ENCODE measurements at regions not wholly inside any gene's neighbourhood (a gene's known extent, or its start where the extent isn't known, plus 50 kb on each side); places are given as distances from the start of the nearest gene placed in this dataset.
"Not testable (repeated sequence)": the region's sequence is repeated elsewhere in the genome, so short reads cannot be mapped to it uniquely, and the experiment has no call there.

DNA sequence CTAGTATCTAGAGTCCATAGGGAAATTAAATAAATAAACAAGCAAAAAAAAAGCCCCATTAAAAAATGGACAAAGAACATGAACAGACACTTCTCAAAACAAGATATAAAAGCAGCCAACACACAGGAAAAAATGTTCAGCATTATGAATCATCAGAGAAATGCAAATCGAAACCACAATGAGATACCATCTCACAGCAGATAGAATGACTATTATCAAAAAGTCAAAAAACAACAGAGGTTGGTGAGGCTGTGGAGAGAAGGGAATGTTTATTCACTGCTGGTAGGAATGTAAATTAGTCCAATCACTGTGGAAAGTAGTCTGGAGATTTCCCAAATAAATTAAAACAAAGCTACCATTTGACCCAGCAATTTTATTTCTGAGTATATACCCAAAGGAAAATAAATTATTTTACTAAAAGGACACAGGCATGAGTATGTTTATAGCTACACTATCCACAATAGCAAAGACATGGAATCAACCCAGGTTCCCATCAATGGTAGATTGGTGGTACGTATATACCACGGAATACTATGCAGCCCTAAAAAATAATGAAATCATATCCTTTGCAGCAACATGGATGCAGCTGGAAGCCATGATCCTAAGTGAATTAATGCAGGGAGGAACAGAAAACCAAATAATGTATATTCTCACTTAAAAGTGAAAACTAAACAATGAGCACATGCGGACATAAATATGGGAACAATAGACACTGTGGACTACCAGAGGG lies 366.5 kb upstream of the SEMA3C start:
- no peak for DNase-seq (ENCODE audit: low spot score)

DNA sequence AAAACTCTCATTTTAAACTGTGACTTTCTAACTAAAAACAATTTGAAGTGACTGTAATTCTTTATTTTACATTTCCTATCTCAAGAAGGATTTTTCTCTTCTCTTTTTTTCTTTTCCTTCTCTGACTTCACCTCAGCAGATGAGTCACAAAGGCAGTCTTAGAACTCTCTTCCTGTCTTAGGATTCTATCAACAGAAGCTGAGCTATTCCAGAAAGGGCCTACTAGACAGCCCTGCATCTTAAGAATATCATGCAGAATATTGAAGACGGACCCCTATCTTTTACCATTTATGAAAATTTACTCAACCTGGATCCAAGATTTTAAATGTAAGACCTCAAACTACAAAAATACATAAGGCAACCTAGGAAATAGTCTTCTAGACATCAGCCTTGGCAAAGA lies 365.7 kb upstream of the SEMA3C start:
- DNase-seq (ENCODE audit: low spot score), result no peak

DNA sequence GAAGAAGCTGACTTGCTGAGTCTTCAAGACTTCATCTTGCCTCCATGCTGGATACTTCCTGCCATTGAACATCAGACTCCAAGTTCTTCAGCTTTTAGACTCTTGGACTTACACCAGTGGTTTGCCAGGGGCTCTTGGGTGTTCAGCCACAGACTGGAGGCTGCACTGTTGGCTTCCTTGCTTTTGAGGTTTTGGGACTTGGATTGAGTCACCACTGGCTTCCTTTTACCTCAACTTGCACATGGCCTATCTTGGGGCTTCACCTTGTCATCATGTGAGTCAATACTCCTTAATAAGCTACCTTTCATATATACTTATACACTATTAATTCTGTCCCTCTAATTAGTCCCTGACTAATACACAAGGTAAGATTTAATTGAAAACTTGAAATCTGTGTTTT lies 361.7 kb upstream of the SEMA3C start:
- no peak for DNase-seq (ENCODE audit: low spot score)

DNA sequence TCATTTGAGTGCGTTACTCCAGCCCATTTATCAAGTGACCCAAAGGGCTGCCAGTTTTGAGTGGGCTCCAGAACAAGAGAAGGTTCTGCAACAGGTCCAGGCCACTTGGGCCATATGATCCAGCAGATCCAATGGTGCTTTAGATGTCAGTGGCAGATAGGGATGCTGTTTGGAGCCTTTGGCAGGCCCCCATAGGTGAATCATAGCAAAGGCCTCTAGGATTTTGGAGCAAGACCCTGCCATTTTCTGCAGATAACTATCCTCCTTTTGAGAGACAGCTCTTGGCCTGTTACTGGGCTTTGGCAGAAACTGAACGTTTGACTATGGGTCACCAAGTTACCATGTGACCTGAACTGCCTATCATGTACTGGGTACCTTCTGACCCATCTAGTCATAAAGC lies 358.8 kb upstream of the SEMA3C start:
- no peak for DNase-seq (ENCODE audit: low spot score)

DNA sequence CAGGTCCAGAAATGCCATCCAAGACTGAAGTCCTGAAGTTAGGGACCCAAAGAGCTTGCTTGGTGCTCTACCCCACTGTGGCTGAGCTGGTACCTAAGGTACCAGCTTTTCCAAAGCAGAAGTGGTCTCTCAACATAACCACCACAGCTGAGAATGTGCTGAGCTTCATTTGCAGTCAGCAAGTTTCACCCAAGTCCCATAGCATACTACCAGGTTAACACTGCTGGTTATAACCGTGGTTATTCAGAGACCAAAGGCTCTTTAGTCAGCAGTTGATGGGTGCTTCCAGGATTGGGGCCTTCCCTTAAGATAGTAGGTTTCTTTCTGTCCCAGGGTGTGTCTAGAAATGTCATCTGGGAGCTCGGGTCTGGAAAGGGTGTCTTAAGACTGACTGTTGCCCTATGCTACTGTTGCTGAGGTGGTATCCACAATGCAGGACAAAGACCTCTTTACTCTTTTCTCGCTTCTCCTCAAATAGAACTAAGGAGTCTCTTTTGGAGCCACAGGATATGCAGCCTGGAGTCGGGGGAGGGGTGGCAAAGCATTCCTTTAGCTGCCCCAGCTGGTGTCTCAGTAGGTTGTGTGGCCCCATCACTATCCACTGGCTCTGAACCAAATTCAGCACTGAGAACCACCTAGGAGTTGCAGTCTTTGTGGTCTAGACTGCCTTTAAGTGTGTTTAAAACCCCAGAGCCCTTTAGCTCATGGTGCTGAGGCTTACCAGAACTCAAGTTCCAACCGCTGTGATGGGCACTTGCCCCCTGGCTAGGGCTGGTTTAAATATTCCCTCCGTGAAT lies 354.9 kb upstream of the SEMA3C start:
- DNase-seq (ENCODE audit: low spot score), result no peak

DNA sequence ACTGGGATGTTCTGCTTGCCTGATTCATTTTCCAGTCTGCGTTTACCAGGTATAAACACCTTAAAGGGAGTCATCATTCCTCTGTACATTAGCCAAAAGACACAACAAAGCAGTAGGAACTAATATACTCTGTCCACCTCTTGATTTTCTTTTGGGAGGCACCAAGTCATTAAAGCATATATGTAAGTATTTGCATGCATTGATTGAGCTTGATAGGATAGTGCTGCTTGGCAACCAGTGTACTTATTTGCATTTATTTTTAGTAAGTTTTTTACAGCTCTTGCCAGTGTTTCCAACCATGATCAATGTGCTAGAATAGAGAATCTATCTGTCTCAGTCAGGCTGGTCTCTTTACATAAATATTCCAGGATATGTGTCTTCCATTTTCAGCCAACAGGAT lies 353.3 kb upstream of the SEMA3C start:
- no peak for DNase-seq (ENCODE audit: low spot score)

DNA sequence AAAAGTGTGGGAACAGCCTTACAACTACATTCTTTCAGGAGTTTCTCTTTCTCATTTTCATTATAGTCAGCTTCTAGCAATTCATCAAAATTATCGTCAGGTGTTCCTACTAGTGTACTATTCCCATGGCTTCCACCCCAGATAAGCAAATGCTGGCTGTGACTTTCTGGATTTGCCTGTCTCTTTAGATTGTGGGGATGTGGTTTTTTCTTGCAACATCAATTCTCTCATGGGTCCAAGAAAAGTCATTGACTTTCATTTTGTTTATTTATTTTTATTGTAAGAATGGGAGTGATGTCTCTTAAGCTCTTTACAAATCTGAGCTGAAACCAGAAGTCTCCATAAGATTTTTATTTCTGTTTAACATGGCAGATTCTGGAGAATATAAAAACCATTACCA lies 349.7 kb upstream of the SEMA3C start:
- DNase-seq (ENCODE audit: low spot score), result no peak

DNA sequence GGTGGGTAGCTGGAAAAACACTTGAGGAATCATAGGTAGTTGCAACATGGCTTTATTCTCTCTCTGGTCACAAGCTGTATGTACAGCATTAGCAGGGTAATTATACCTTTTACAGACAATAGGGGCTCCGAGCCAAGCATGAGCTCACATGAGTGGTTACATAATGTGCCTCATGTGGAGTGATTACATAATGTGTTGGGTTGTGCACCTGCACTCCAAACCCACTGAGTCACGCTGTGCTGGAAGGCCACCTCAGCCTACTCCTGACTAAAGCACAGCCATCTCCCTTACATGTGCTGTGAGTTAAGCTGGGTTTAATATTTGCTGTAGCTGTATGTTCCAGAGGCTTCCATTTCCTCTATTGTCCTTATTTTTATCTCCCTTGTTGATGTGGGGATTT lies 348.7 kb upstream of the SEMA3C start:
- DNase-seq (ENCODE audit: low spot score), result no peak

DNA sequence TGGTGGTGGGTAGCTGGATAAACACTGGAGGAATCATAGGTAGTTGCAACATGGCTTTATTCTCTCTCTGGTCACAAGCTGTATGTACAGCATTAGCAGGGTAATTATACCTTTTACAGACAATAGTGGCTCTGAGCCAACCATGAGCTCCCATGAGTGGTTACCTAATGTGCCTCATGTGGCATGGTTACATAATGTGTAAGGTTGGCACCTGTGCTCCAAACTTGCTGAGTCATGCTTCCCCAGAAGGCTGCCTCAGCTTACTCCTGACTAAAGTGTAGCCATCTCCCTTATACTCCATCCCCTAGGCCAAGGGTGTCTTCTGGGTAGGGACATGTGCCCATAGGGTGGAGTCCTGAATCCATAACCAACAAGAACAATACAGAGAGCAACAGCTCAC lies 345.3 kb upstream of the SEMA3C start:
- no peak for DNase-seq (ENCODE audit: low spot score)

DNA sequence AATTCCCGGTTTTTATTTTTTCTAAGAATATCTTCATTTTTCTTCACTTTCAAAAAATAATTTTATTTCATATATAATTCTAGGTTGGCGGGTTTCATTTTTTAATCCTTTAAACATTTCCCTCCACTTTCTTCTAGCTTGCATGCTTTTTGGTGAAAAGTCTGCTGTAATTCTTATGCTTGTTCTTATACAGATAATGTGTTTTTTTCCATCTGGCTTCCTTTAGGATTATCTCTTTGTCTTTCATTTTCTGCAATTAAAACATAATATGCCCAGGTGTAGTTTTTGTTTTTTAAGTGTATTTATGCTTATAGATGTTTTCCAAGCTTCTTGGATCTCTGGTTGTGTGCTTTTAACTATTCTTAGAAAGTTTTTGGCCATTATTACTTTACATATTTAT lies 341.3 kb upstream of the SEMA3C start:
- DNase-seq (ENCODE audit: low spot score), result no peak

DNA sequence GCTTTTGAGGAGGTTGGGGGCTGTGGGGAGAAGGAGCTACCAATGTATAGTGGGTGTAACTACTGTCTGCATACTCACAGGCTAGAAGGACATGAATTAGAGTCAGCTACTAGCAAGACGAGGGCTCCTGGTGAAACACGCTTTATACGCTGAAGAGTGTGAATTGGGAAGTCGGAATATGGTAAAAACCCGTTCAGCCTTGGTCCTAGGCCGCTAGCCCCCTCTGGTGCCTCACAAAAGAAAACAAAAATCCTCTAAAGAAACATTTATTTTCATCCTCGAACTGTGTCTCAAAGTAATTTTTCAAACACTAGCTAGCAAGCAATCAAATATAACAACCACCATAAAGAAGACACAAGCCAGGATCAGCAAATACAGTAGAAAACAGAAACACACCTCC lies 338.1 kb upstream of the SEMA3C start:
- no peak for DNase-seq (ENCODE audit: low spot score)

DNA sequence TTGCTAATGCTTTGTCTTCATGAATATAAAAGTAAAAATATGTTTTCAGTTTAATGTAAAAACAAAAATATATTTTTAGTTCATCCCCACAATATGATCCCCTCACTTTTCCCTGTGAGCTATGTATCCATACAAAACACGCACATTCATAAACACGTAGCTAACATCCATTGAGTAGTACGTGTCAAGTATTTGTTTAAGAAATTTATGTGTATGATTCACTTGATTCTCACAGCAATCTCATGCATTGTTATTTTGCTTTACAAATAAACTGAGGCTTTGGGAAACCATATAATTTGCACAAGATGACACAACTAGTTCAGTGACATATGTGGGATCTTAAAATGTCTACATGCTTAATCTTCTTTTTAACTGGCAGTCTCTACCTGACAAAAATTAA lies 329.6 kb upstream of the SEMA3C start:
- no peak for DNase-seq (ENCODE audit: low spot score)

DNA sequence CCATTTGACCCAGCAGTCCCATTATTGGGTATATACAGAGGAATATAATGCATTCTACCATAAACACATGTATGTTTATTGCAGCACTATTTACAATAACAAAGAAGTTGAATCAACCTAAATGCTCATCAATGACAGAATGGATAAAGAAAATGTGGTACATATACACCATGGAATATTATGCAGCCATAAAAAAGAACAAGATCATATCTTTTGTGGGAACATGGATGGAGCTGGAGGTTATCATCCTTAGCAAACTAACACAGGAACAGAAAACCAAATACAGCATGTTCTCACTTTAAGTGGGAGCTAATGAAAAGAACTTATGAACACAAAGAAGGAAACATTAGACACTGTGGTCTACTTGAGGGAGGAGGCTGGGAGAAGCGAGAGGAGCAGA lies 328.5 kb upstream of the SEMA3C start:
- not testable (repeated sequence) for DNase-seq (ENCODE audit: low spot score)

DNA sequence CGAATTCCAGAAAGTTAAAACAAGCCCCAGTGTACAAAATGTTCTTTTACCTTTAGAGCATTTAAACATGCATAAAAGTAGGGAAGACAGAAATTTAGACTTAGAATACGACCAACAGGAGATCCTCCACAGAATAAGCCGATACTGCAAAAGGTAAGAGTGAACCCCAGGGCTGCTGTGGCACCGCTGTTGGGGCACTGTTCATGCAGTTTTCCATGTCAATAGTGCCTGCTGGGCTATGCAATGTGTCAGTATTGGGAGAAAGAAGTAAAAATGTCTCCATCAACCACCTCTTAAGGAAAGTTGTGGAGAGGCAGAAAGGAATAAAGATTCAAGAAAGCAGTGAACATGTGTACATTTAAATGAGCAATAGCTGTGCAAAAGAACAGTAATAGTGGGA lies 326.5 kb upstream of the SEMA3C start:
- DNase-seq (ENCODE audit: low spot score), result no peak

DNA sequence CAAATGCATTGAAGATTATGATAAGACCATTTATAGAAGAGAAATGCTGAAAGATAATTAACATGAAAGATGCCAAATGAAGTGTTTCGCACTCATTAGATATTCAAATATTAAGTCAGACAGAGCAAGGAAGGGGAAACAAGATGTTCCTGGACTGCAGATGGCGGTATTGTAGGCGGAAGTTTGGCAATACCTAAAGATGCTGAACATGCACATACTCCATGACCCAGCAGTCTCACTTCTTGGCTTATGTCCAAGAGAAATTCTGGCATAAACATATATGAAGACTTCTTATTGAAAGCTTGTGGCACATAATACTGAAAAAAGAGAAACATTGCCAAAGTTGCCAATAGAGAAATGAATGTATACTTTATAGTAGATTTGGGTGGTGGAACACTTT lies 325.4 kb upstream of the SEMA3C start:
- DNase-seq (ENCODE audit: low spot score), result peak; percentile 12

DNA sequence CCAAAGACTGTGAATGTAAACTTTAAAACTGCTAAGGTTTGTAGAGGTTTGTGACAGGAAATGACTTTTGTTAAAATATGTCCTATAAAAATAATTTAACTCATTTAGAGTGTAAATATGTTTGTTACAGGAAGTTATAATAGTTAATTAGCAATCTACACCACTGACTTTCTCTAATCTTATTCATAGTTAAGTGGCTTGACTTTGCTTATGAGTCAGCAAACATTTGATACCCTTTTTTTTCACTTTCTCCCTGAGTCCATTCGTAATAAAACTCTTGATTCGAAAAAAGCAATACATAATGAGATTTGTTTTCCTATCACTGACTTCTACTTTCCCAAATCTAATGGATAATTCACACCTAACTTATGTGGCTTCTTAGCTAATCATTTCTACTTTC lies 317.7 kb upstream of the SEMA3C start:
- DNase-seq (ENCODE audit: low spot score), result no peak

DNA sequence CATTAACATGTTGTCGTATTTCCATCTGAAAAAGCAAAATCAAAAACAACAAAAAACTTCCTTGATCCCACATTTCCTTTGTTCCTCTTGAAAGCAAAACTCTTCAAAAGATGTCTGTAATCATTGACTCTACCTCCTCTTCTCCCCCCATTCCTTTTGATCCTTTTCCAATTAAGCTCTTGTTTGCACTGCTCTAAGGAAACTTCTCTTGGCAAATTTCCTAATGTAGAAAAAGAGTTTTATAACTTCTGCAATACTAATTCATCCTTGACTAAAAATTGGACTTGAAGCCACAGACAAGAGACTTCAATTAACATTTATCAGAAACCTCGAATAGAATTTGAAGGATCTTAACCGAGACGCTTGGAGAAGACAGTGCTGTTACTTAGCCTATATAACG lies 317.1 kb upstream of the SEMA3C start:
- DNase-seq (ENCODE audit: low spot score), result no peak

DNA sequence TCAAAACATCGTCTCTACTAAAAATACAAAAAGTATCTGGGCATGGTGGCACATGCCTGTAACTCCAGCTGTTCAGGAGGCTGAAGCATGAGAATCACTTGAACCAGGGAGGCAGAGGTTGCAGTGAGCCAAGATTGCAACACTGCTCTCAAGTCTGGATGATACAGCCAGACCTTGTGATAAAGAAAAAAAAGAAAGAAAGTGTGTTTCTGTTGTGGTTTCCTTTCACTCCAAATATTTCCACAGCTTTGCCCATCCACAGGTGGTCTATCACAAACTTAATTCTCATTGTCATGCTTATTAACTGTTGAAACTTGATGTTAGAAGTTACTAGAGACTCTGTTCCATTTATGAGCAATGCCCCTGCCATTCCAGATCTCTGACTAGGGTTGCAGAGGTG lies 316.0 kb upstream of the SEMA3C start:
- DNase-seq (ENCODE audit: low spot score), result no peak

DNA sequence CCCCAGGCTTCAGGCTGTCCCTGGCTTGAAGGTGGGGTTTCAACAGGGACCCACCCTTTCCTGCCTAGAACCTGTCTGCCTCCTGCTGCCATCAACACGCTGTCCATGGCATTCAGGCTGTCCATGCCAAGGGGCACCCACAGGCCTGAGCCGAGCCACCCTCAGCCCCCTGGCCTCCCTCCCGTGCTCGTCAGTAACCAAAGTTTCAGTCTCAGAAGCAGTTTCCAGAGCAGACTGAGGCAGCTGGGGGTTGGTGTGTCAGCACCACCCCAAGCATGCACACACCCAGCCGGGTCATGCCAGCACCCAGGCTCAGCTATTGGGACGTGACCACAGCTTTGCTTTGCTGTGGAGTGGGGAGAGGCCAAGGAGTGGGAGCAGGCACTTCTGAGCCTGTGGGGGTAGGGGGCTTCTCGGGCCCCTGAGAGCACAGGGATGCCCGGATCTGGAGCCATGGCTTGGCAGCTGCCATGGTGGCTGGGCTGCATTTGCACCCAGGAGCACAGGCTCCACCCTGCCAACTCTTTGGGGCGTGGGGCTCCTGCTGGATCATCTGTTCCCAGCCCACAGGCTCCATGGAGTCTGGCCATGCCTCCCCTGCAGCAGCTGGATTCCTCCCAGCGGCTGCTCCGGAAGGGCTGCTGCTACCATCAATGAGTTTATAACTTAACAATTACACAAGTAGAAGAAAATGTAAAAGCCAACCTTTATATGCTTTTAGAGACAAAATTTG lies 314.5 kb upstream of the SEMA3C start:
- no peak for DNase-seq (ENCODE audit: low spot score)

DNA sequence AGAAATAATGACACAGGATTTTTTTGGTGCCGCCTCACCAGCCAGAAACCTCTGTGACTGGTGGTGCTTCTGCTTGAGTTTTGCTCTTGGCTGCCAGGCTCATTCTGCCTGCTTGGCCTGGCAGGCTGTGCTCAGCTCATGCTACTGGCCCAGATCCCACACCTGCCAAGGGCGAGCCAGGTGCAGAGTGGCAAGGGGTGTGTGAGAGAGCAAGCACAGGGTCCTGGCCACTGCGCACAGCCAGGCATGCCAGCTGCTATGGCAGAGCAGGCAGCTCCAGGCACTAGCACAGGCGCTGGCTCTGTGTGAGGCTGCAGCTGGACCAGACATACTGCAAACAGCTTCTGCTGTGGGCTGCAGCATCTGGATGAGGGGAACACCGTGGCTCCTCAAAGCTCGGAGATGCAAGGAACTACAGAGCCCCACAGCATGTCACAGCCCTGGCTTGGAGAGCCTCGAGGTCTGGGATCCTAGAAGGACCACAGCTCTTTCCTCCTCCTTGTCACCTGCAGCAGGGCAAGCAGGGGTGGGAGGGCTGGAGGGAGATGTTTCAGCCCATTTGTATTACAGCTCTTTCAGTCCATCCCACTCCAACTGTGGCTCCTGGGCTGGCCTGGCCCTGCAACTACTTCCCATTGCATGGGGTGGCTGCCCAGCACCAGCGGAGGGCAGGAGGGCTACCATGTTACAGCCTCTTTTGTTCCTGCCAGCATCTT lies 313.4 kb upstream of the SEMA3C start:
- no peak for DNase-seq (ENCODE audit: low spot score)

DNA sequence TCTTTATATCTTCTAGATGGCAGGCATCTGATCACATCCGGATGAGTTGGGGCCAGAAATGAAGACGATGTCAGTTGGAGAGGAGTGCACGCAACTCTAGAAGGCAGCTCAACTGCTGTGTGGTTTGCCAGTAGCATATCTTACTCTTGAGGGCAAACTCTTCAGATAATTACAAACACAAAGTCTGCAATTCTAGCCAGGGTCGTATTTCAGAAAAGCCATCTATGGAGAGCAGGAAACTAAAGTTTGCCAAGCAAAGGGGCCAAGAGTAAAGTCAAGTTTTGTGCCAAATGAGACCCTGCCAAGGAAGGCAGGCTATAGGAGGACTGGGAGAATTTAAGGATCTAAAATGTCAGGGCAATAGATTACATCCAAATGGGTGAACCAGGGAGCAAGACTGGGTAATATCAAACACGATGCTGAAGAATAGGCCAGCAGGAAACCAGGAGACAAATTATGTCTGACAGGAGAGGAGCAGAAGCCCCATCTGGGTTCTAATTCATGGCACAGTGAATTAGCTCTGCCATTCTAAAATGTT lies 312.5 kb upstream of the SEMA3C start:
- no peak for DNase-seq (ENCODE audit: low spot score)

DNA sequence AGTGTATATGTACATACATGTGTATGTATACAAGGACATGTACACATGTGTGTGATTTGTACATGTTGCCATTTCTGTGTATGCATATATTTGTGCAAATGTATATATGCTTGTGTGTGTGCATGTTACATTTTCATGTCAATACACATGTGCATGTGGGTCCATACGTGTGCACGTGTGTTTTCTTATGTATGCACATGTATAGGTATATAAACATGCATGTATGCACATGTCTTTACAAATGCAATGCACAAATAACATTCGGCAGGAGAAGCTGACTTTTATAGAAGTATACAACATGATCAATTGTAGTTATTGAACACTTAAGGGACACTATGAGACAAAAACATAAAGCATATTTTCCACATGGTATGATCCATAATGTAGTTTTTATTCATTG lies 307.4 kb upstream of the SEMA3C start:
- no peak for DNase-seq (ENCODE audit: low spot score)
